NCI-H2196 (cell line): ENCODE measurements at regions not wholly inside any gene's neighbourhood (a gene's known extent, or its start where the extent isn't known, plus 50 kb on each side); places are given as distances from the start of the nearest gene placed in this dataset.
"Not testable (repeated sequence)": the region's sequence is repeated elsewhere in the genome, so short reads cannot be mapped to it uniquely, and the experiment has no call there.

Experiments
- DNase-seq: peaks from one replicate; lab custom pipeline; 2025; ENCODE audit not compliant: unreplicated experiment; lab: John Stamatoyannopoulos, UW

GRCh38 chr20:22732751-22733150, 148.4 kb upstream of the FOXA2 start:
- DNase-seq, result no peak

DNA sequence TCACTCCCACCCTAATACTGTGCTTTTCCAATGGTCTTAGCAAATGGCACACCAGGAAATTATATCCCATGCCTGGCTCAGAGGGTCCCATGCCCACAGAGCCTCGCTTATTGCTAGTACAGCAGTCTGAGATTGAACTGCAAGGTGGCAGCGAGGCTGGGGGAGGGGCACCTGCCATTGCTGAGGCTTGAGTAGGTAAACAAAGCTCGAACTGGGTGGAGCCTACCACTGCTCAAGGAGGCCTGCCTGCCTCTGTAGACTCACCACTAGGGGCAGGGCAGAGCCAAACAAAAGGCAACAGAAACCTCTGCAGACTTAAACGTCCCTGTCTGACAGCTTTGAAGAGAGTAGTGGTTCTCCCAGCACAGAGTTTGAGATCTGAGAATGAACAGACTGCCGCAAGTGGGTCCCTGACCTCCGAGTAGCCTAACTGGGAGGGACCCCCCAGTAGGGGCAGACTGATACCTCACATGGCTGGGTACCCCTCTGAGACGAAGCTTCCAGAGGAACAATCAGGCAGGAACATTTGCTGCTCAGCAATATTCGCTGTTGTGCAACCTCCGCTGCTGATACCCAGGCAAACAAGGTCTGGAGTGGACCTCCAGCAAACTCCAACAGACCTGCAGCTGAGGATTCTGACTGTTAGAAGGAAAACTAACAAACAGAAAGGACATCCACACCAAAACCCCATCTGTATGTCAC, 150.7 kb upstream of the FOXA2 start:
- not testable (repeated sequence) for DNase-seq

GRCh38 chr20:22740829-22741228, 156.5 kb upstream of the FOXA2 start:
- no peak for DNase-seq

- no peak for DNase-seq
Measured at GRCh38 chr20:22744341-22745193, 160.2 kb upstream of the FOXA2 start.

DNA sequence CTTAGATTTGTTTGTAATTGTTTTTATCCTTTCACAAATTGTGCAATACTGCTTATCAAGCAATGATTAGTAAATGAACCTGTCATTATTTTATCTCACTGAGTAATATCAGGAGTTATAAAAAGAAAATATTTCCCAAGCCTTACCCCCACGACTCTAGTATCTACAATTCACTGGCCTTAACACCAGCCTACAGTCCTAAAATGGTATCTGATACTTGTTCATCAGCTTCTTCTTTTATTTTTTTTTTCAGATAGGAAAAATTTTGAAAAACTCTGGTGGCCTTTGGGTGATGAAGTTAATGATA, 160.8 kb upstream of the FOXA2 start:
- no peak for DNase-seq

DNA sequence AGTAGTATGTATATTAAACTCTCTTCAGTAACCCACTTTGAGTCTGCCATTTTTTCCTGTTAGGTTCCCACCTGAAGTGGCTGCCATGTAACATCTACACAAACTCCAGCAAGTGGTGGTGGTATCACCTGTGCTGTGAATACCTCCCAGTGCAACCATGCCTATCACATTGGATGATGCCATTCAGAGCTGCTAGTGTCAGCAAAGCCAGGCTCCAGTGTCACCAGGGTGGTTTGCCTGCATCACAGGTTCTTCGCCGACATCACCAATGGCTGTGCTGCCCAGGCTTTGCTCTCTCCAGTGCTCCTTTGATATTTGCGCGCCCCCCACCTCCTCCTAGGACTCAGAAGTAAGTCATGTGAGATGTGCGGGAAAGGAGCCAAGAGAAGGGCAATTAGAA, 162.6 kb upstream of the FOXA2 start:
- no peak for DNase-seq

DNA sequence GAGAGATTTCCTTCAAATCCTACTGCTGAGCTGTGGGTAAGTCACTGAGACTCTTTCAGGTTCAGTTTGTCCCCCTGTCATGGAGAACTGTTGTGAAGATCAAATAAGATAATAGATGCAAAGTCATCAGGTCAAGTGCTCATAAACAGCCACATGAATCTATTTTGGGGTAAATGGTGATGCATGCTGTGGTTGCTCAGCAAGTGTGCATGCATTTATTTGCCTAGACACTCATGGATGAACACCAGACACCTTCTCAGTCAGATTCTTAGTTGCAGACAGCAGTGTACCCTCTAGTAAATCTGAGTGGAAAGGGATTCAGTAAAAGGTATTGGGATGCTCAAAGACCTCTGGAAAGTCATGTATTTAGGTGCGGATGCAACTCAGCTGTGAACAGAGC, 168.0 kb upstream of the FOXA2 start:
- DNase-seq, result no peak

DNA sequence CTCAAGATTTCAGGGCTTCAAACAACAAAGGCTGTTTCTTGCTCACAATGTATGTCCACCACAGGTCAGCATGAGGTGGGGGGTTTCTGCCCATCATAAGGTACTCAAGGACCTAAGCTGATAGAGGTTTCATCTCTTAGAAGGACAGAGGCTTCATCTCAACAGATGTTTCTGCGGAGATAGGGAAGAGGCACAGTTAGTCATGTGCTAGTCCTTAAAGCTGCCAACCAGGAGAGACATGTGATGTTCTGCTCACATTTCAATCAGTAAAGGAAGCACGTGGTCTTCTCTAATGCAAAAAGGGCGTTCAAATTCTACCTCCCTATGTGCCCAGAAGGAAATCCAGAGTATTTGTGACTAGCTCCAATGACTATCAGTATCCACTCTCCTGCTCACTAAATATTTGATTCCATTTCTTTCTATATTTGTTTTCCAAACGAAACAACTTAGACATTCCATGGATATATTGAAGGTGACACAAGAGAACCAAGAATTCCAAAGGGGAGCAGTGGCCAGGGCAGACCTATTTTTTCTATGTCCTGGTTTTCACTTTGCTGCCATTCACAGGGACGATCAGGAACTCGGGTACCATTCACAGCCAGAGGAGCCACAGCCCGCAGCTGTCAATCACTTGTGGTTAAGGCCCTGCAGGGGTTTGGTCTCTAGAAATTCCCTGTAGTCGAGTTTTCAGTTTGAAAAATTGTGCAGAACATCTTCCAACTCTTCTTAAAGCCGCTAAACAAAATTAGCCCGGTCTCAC, 173.2 kb upstream of the FOXA2 start:
- DNase-seq, result no peak

DNA sequence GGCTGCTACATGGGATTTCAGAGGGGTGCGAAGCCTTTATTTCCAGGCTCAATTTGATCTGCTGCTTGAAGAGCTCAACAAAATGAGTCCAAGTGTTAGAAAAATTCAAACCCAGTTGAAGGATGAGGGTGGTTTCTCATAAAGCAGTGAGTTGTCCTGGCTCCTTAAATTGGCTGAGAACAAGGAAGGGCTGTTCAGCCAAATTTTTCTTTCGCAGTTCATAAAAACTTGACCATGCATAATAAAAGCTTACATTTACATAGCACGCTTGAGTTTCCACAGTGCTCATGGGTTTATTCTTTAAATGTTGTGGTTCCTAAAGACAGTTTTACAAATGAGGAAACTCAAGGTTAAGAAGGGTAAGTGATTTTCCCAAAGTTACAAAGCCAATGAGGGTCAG, 174.4 kb upstream of the FOXA2 start:
- no peak for DNase-seq

- DNase-seq, result no peak
Measured at GRCh38 chr20:22762576-22763256, 178.3 kb upstream of the FOXA2 start.

DNA sequence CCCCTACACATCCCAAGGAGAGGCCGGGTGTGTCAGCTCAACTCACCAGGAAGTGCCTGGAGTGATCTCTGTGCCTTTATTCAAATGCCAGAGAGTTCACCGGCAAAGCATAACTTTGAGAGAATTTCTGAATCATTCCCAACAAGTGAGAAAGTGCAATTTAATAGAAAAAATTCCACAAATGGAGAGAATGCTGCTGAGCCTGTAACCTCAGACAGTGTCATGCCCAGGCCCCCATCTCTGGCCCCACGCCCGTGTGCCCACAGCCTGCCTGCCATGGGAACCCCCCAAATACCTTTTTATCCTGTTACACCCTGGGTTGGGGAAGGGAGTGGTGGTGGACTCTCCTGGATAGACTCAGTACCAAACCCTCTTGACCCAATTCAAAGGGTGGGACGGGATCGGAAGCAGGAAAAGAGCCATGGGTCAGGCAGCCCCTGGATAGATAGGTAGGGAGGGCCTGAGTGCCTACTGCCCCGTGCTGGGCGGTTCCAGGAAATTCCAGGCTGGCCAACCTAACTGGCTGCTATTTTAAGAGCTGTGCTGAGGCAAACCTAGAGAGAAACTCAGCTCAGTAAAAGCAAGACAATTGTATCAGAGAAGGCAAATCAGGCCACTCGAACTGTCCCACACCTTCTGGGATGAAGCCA, 179.0 kb upstream of the FOXA2 start:
- no peak for DNase-seq

GRCh38 chr20:22768266-22769178, 184.2 kb upstream of the FOXA2 start:
- no peak for DNase-seq

DNA sequence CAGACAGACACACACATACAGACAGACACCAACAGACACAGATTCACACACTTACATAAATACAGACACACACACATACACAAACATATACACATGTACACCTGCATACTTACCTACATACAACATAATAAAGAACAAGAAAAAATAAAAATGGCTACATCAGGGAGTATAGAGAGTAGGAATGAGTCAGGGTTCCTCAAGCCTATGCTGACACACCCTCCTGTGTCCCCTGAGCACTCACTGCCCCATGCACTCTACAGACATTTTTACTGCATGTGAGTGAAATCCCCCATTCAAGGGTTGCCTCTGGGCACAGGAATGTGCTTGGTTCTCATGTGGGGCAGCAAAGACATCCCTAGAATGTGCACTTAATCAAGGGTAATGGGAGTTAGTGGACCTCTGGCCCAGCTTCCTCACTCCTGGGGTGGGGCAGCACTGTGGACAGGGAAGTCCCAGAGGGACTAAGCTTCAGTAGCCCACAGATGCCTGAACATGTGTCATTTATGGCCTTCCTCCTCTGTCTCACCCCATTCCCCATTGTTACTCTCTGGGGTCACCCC, 185.9 kb upstream of the FOXA2 start:
- no peak for DNase-seq

DNA sequence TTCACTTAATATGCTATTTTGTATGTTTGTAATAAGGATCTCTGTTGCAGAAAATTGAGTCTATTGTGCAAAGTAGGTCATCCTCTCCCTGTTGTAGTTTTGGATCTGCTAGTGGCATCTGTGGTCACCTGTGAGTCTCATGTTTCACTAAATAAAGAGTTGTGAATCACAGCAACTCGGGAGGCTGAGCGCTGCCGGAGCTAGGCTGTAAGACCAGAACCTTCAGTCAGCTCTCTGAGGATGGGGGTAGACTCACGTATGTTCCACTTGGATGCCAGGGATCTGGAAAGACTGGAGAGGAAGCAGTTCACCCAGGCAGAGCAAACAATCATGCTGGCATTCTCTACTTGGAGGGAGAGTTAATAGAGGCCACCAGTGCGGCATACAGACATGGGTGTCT, 187.3 kb upstream of the FOXA2 start:
- no peak for DNase-seq

DNA sequence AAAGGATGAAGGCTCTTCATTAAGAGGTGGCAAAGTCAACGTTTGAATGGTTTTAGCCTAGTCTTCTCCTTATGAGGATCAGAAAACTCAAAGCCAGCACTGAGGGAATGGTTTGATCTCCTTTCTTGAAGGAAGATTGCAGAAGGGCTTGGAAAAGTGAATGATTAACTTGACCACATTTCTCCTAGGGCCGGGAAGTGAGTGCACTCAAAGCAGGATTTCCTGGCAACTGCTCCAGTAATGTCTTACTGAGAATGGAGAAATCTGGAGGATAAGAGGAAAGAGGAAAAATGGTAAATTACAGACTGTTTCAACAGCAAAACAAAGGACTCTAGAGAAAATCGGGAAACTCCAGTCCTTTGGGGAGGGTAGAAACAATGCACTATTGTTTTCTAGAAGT, 189.0 kb upstream of the FOXA2 start:
- no peak for DNase-seq

- DNase-seq, result no peak
Measured at GRCh38 chr20:22775256-22775655, 190.9 kb upstream of the FOXA2 start.

GRCh38 chr20:22775671-22776139, 191.3 kb upstream of the FOXA2 start:
- no peak for DNase-seq

GRCh38 chr20:22776369-22776768, 192.0 kb upstream of the FOXA2 start:
- no peak for DNase-seq

- DNase-seq, result no peak
Measured at GRCh38 chr20:22779878-22780277, 195.5 kb upstream of the FOXA2 start.
